ENCODE measurements at regions not wholly inside any gene's neighbourhood (a gene's known extent, or its start where the extent isn't known, plus 50 kb on each side); places are given as distances from the start of the nearest gene placed in this dataset.
A peak's percentile ranks its signal among the peaks of the same experiment; 100 is the strongest.
"Not testable (repeated sequence)": the region's sequence is repeated elsewhere in the genome, so short reads cannot be mapped to it uniquely, and the experiment has no call there.

GRCh38 chr2:747762-748351 lies 70.7 kb upstream of the TMEM18 start:
- intact Hi-C loops (cut with DNase I), result no loop called here
- no peak for TF ChIP-seq CTCF (IDR thresholded peaks at IDR 0.05)
- DNase-seq, result no peak
- no peaks in the 10 kb centered on the region for H3K27me3 ChIP-seq
- ATAC-seq, result no peak
- no peak overlapping the region for H3K27ac ChIP-seq
- no peaks in the 10 kb centered on the region for H3K4me1 ChIP-seq
- H3K4me3 ChIP-seq, result no peak overlapping the region
- H3K36me3 ChIP-seq, result no peaks in the 10 kb centered on the region
- no peaks in the 10 kb centered on the region for H3K9me3 ChIP-seq

- DNase-seq, result no peak
- Histone ChIP-seq H3K36me3 (no peaks in the 10 kb centered on the region), H3K4me1 (no peaks in the 10 kb centered on the region), H3K4me3 (no peak overlapping the region), H3K27me3 (peaks cover 0 to 5% of the 10 kb centered on the region in 2 donors), H3K9me3 (no peaks in the 10 kb centered on the region), H3K27ac (no peak overlapping the region)
- intact Hi-C loops (cut with DNase I), result no loop called here
- ATAC-seq, result no peak
- no peak for TF ChIP-seq CTCF (IDR thresholded peaks at IDR 0.05)
These were observed 69.5 kb upstream of the TMEM18 start for GRCh38 chr2:746697-747096.

- no peak overlapping the region for H3K27ac ChIP-seq
- H3K9me3 ChIP-seq, result no peaks in the 10 kb centered on the region
- H3K4me3 ChIP-seq, result no peak overlapping the region
- DNase-seq (no peak), ATAC-seq (no peak)
- peaks cover 0 to 28% of the 10 kb centered on the region in 2 donors for H3K27me3 ChIP-seq
- H3K4me1 ChIP-seq, result no peaks in the 10 kb centered on the region
- TF ChIP-seq CTCF (IDR thresholded peaks at IDR 0.05), result no peak
- no peaks in the 10 kb centered on the region for H3K36me3 ChIP-seq
- intact Hi-C loops (cut with DNase I), result no loop called here
These were observed 66.9 kb upstream of the TMEM18 start for GRCh38 chr2:744088-744487.

DNA sequence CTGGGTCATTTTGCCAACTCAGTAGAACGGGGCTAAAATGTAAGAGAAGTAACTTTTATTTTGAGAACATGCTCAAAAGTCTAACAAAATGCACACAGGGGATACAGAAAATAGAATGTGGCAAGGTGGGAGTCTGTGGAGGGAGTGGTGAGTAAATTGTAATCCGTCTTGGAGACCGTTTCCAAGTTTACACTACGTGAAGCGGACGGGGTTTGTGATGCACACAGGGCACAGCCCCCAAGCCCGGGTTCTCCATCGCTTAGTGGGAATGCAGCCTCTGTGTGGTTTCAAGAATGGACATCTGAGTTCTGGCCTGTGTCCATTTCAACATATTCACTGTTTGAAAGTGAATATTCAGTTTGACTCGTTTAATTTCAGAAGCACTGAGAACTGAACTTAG lies 65.0 kb upstream of the TMEM18 start:
- intact Hi-C loops (cut with DNase I), result no loop called here
- no peaks in the 10 kb centered on the region for H3K4me1 ChIP-seq
- no peak for TF ChIP-seq CTCF (IDR thresholded peaks at IDR 0.05)
- no peaks in the 10 kb centered on the region for H3K36me3 ChIP-seq
- H3K4me3 ChIP-seq, result no peak overlapping the region
- H3K9me3 ChIP-seq, result no peaks in the 10 kb centered on the region
- DNase-seq, result no peak
- H3K27ac ChIP-seq, result no peak overlapping the region
- H3K27me3 ChIP-seq, result peaks cover 0 to 28% of the 10 kb centered on the region in 2 donors
- ATAC-seq, result no peak

DNA sequence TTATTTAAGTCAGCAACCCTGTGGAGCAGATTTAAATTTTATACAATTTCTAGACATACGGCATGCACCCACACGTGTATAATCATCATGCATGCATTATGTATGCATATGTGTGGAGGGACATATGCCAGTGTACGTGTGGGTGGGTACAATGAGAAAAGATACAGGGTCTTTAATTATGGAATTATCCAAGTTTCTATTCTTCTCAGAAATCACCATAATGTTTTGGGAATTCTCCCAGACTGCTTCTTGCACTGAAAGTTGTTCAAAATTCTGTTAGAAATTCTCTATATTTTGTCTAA lies 63.9 kb upstream of the TMEM18 start:
- no peak for ATAC-seq
- no peaks in the 10 kb centered on the region for H3K9me3 ChIP-seq
- peak overlapping the region in 1 of 2 donors; percentile 42 for H3K4me3 ChIP-seq
- no peaks in the 10 kb centered on the region for H3K4me1 ChIP-seq
- no peak for DNase-seq
- no peaks in the 10 kb centered on the region for H3K36me3 ChIP-seq
- peaks cover 0 to 28% of the 10 kb centered on the region in 2 donors for H3K27me3 ChIP-seq
- intact Hi-C loops (cut with DNase I), result no loop called here
- TF ChIP-seq CTCF (IDR thresholded peaks at IDR 0.05), result no peak
- no peak overlapping the region for H3K27ac ChIP-seq

DNA sequence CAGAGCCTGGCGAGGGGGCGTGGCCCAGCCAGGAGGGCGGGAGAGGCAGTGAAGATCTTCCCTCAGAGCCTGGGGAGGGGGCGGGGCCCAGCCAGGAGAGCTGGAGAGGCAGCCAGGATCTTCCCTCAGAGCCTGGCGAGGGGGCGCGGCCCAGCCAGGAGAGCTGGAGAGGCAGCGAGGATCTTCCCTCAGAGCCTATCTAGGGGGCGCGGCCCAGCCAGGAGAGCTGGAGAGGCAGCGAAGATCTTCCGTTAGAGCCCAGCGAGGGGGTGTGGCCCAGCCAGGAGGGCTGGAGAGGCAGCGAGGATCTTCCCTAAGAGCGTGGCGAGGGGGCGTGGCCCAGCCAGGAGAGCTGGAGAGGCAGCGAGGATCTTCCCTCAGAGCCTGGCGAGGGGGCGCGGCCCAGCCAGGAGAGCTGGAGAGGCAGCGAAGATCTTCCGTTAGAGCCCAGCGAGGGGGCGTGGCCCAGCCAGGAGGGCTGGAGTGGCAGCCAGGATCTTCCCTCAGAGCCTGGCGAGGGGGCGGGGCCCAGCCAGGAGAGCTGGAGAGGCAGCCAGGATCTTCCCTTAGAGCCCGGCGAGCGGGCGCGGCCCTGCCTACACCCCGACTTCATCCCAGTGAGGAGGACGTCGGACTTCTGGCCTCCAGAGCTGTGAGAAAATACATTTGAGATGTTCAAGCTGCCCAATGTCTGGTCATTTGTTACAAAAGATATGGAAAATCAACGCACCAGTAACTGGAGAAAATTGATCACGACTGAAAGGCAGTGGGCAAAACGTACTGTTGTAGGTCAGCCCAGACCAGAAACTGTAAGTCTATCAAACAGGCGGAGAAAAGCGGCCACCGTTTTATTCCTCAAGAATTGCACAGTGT lies 63.4 kb upstream of the TMEM18 start:
- H3K9me3 ChIP-seq; H3K36me3 ChIP-seq; H3K4me1 ChIP-seq; intact Hi-C loops (cut with DNase I): not testable (repeated sequence)
- ATAC-seq (peak; percentile 80), DNase-seq (peak; percentile 84 to 100 (median 92))
- peak overlapping the region in 1 of 2 donors; percentile 7 for H3K27ac ChIP-seq
- H3K27me3 ChIP-seq, result peaks cover 0 to 31% of the 10 kb centered on the region in 2 donors
- H3K4me3 ChIP-seq, result peak overlapping the region; percentile 28 to 42

- peak; percentile 23 to 95 (median 70) for DNase-seq
These were observed 62.7 kb upstream of the TMEM18 start for GRCh38 chr2:739864-740321.

More at GRCh38 chr2:739864-740321, 62.7 kb upstream of the TMEM18 start:
- H3K36me3 ChIP-seq; H3K9me3 ChIP-seq; H3K27ac ChIP-seq; H3K4me1 ChIP-seq; intact Hi-C loops (cut with DNase I): not testable (repeated sequence)
- Histone ChIP-seq H3K4me3 (peak overlapping the region; percentile 28 to 42), H3K27me3 (peaks cover 0 to 34% of the 10 kb centered on the region in 2 donors)
- ATAC-seq, result peak; percentile 62

Data from left lung (tissue), 4 donors.